SIG-M5 treated with dmso at 0.1 percent for 504 hours (cell line): ENCODE measurements at regions not wholly inside any gene's neighbourhood (a gene's known extent, or its start where the extent isn't known, plus 50 kb on each side); places are given as distances from the start of the nearest gene placed in this dataset.

Experiments used
- DNase-seq: peaks from one replicate; lab custom pipeline; 2025; ENCODE audit not compliant: unreplicated experiment; lab: John Stamatoyannopoulos, UW

DNA sequence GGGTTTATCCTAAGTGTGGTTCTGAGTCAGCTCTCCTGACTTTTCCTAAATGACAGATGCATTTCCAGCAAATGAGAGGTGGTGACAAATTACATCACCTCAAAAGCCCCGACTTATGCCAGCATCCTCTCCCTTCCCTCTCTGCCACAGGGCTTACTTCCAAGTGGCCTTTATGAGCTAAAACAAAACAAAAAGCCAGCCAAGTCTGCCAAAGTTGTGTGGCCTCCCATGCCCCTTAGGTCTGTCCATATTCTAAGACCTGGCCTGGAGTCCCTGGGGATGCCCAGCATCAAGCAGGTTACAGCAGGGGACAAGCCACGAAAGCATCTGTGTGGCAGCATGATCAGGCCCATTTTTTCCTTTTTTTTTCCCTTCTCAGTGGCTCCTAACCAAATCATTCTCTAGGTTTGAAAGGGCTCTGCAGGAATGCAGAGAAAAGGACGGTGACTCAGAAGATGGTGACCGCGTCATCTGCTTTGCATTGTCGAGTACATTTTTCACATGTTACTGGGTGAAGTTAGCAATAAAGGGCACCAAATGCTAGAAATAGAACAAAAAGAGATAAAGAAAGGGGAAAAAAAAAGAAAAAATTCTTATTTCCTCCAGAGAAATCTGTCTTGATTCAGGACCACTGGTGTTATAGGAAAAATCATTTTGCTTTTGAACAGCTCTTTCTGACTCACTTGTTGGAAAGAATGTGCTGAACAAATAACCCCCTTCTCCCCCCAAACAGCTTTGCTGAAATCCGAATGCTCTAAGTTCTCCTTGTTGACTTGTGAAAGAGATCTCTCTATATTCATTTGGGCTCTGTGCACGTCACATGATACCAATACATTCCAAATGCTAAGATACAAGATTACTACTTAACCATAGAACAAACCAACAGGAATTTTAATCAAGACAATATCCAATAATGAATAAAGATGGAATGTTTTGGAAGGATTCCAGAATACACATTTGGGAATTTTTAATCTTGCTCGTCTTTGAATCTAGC is 178.7 kb downstream of the EN1 start:
- DNase-seq = no peak

DNA sequence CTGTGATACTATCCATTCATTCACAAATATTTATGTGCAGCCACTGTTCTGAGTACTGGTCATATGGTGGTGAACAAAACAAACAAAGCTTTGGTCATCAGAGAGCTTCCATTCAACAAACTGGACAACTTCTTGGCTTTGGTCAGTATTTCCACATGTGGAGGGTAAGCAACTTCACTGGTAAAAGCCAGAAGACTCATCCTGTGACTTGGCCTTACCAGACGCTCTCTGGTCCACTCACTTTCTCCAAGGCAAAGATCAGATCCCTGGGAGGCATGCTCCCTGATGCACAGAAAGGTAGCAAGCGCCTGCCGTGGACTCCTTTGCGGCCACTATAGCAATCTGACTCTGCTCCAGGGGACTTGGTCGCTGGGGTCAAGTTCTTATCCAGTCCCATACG is 179.5 kb downstream of the EN1 start:
- no peak for DNase-seq

DNA sequence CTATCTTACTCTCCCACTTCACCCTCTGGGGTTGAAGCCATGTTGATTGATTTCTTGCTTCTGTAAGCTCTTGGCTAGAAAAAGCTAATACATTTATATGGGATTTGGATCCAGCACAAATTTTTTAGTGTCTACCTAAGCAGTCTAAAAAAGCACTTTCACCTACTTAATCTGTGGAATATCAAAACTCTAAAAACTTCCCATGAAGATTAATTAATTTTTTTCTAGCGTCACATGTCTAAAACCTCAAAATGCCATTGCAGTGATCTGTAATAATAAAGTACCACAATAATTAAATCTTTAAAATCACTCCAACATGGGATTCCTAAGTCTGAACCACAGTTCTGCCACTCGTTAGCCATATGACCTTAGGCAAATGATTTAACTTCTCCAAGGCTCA is 180.1 kb downstream of the EN1 start:
- no peak for DNase-seq

DNA sequence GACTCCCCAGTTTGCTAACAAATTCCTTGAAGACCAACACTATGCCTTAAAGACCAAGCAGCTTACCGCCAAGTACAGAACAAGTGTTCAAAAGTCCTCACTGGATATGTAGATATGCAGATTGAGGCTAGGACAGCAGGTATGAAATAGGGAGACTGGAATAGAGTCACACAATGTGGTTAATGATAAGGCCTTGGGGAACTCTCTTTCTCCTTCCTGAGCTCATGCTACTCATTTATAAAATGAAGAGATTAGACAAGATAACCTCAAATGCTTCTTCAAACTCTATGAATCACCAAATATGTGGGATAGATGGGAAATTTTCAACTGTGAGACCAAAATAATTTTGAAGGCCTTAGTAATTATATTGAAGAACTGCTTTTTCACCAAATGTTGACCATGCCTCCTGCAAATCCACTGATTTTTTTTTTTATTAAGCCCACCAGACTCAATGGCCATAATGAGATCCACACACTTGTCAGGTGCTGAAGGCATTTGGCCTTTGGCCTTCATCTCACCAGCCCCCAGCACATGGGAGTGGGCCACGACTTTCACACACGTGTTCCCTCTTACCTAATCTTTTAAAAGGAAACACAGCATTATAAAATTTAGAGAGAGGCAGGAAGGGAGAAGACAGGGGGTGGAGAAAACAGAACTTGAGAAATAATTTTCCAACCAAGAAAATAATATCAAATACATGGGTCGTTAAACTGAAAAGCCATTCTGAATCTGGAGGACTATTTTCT is 181.5 kb downstream of the EN1 start:
- no peak for DNase-seq

DNA sequence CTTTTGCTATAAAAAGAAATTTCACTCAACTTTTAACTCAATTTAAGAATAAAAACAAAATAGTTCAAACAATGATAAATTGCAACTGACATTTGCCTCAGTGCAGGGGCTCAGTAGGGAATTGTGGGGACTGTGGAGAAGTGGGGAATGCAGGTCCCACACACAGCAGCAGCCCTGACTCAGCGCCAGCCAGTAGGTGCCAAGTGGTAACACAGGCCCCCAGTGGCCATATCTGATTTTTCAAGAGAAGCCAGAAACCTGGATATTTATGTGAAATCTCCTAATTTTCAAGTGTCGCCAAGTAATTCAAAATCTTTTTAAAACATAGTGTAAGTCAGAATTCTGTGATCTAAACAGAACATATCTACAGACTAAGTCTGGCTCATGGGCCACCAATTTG is 186.3 kb downstream of the EN1 start:
- no peak for DNase-seq

DNA sequence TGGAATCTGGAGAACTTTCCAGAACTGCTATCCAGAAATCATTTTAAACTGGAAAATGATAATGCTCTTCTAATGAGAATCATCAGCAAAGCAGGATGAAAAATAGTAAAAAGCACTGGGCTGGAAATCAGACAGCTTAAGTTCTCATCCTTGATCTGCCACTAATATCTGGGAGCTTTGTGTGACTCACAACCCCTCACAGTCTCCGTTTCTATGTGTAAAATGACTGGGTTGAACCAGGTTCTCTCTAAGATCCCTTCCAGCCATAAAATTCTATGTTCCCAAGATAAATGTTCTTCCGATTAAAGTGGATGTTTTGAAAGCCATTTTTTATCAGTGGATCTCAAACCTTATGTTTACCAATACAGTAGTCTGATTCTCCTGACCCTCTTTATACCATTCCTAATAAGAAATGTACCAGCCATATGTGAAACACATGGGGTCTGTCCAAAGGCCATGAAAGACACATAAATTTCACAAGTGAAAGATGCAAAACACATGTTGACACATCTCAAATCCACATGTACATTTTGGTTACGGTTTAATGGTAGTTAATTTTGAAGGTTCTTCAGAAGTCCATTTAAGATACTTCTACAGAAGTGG is 188.8 kb downstream of the EN1 start:
- no peak for DNase-seq

- no peak for DNase-seq
Observed at GRCh38 chr2:118657466-118657865, 190.0 kb downstream of the EN1 start.

GRCh38 chr2:118654945-118655344 is 192.5 kb downstream of the EN1 start:
- no peak for DNase-seq

GRCh38 chr2:118650327-118650726 is 197.1 kb downstream of the EN1 start:
- no peak for DNase-seq

DNA sequence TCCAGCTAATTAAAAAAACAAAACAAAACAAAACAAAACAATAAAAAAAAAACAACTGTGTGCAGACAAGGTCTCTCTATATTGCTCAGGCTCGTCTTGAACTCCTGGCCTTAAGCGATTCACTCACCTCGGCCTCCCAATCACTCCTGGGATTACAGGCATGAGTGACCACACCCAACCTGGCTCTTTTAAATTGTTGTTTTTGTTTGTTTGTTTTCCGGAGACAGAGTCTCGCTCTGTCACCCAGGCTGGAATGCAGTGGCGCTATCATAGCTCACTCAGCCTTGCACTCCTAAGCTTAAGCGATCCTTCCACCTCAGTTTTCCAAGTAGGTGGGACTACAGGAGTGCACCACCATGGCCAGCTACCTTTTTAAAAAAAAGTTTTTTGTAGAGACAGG is 201.6 kb downstream of the EN1 start:
- DNase-seq = no peak

- DNase-seq = no peak
Observed at GRCh38 chr2:118644190-118644589, 203.3 kb downstream of the EN1 start.

DNA sequence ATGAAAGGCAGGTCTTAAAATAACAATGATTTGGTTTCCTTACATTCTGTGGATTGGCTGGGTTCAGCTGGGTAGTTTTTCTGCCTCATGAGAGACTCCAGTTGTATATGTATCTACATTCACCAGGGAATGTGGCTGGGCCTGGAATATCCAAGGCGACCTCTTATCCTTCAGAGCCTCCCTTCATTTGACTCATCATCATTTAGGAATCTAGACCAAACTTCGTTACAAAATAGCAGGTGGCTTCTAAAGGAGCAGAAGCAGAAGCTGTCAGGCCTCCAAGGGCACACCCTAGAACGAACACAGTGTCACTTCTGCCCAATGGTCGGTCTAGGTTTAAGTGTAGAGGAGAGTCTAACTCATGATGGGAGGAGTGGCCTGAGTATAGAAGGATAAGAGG is 204.2 kb downstream of the EN1 start:
- no peak for DNase-seq

DNA sequence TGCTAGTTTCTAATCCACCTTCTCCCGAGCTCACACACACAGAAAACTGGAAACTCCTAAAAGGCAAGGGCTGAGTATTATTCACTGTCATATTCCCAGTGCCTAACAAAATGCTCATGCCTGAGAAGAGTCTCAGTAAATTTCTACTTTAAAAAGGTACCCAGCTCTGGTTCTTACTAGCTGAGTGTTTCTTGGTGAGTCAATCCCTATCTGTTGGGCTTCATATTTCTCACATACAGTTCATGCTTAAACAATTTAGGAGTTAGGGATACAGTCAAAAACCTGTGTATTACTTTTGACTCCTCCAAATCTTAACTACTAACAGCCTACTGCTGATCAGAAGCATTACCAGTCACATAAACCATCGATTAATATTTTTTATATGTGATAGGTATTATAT is 204.9 kb downstream of the EN1 start:
- DNase-seq = no peak

- no peak for DNase-seq
Observed at GRCh38 chr2:118641711-118642110, 205.7 kb downstream of the EN1 start.

DNA sequence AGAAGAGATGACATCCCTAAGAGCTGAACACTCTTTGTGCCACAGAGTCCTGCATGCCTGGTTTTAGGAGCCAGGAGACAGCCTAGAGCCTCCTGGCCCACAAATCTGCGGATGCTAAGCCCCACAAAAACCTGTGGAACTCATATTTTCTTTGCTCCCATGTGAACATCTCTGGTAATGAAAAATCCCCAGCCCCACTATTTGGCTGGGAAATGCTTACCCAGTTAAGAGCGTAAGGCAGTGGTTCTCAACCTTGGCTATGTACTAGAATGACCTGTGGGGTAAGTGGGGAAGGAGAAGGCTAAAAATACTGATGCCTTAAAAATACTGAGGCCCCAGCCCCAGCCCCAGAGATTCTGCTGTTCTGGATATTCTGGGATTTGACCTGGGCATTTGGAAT is 208.1 kb downstream of the EN1 start:
- no peak for DNase-seq

GRCh38 chr2:118638453-118638852 is 209.0 kb downstream of the EN1 start:
- no peak for DNase-seq

GRCh38 chr2:118635891-118636290 is 211.6 kb downstream of the EN1 start:
- DNase-seq = no peak

DNA sequence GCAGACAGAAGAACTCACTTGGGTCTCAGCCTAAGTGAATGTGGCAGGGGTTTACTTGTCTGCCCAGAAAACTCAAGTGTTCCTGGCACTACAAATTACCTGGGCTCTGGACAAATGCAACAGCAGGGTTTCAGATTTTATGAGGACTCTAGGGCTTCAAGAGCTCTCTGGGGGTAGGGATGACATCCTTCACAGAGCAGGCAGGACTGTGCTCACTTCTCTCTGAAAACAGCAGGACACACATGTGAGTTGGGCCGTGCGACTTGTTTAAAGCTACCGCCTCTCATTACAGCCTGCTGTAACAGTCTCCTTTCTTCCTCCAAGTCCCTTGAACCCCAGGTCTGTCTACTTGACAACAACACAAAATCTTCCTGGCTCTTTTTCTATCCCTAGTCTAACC is 212.6 kb downstream of the EN1 start:
- DNase-seq = no peak

DNA sequence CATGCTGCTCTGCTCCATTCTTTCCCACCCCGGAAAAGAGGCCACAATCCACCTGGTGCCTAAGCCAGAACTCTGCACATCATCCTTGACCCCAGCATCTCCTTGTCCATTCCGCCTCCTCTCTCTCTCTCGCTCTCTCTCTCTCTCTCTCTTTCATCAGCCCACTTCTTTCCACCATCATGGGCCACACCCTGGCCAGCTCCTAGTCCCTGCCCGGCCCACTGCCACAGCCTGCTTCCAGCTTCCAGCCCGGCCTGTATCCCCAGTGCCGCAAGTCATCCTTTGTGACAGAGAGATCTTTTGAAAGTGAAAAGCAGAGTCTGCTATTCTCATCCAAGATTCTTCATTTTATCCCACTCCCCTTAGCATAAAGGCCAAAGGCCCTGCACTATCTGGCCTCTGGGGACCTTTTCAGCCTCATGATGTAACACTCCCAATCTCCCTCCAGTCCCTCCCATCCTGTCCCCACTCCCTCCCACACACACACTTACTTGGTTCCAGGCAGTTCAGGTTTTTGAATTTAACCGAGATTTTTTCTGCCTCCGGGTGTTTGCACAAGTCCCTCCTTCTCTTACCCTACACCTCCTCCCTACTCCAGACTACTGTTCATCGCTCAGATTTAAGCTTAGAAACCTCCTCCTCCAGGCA is 214.0 kb downstream of the EN1 start:
- no peak for DNase-seq

GRCh38 chr2:118632921-118633320 is 214.5 kb downstream of the EN1 start:
- no peak for DNase-seq

GRCh38 chr2:118627156-118627555 is 220.3 kb downstream of the EN1 start:
- DNase-seq = no peak
